Gastroesophageal sphincter (tissue), 4 donors: ENCODE measurements at regions not wholly inside any gene's neighbourhood (a gene's known extent, or its start where the extent isn't known, plus 50 kb on each side); places are given as distances from the start of the nearest gene placed in this dataset.
"Not testable (repeated sequence)": the region's sequence is repeated elsewhere in the genome, so short reads cannot be mapped to it uniquely, and the experiment has no call there.

Experiments used
- ATAC-seq: fragments of 150-250 bp; one replicate; pipeline ENCODE4 v1.9.1; 2016; ENCODE audit warnings: mild to moderate bottlenecking, moderate library complexity
- H3K27ac ChIP-seq, 4 donors: fragments of 200-600 bp; sonication (generic) in 3 of 4; 1 replicate in 3 of 4; 2 replicates in 1 of 4; pipeline ENCODE4 v1.5.1; 2016 to 2019
- H3K27me3 ChIP-seq: fragments of 200-600 bp; sonication (generic); one replicate; pipeline ENCODE4 v1.5.1; 2019
- H3K36me3 ChIP-seq, 2 donors: fragments of 200-600 bp; sonication (generic); one replicate each; pipeline ENCODE4 v1.5.1; 2019; ENCODE audit warnings: control low read depth in 1 of 2
- H3K4me1 ChIP-seq, 3 donors: fragments of 200-600 bp; sonication (generic); 1 replicate in 2 of 3; 2 replicates in 1 of 3; pipeline ENCODE4 v1.5.1; 2016 to 2019; ENCODE audit warnings: control low read depth in 2 of 3
- H3K4me3 ChIP-seq, 2 donors: fragments of 200-600 bp; sonication (generic); one replicate each; pipeline ENCODE4 v1.5.1; 2019; ENCODE audit warnings: mild to moderate bottlenecking in 1 of 2, moderate library complexity in 1 of 2
- H3K9me3 ChIP-seq, 3 donors: fragments of 200-600 bp; sonication (generic); one replicate each; pipeline ENCODE4 v1.5.1; 2017 to 2019; ENCODE audit warnings: control low read depth in 2 of 3
- EP300 ChIP-seq: sonication (generic); formaldehyde crosslinking; IDR thresholded peaks from one replicate; pipeline ENCODE4 v1.6.1; 2017; ENCODE audit warnings: antibody characterized with exemption, mild to moderate bottlenecking
- POLR2A ChIP-seq, 2 donors: fragments of 450-650 bp; IDR thresholded peaks; one replicate each; pipeline ENCODE4 v1.6.1; 2017; ENCODE audit warnings: antibody characterized with exemption in 2 of 2, mild to moderate bottlenecking in 2 of 2, moderate library complexity in 1 of 2
- POLR2AphosphoS5 ChIP-seq: sonication (generic); formaldehyde crosslinking; IDR thresholded peaks from one replicate; pipeline ENCODE4 v1.6.1; 2017; ENCODE audit warnings: antibody characterized with exemption
- WGBS, 2 donors: methylation state at CpG; one replicate each; pipeline ENCODE4 v1.1.5; 2018; ENCODE audit warnings: low coverage in 1 of 2; 5-methylcytosine and 5-hydroxymethylcytosine counted together
- TF ChIP-seq, protein P1 (sequence below), 4 experiments: fragments of 200-600 bp in 2 of 4; fragments of 450-650 bp in 2 of 4; sonication (generic) in 1 of 4; IDR thresholded peaks; one replicate each; pipeline ENCODE4 v1.5.1; 2017 to 2019; ENCODE audit warnings: antibody characterized with exemption in 4 of 4, mild to moderate bottlenecking in 2 of 4, moderate library complexity in 2 of 4

GRCh38 chr14:21910260-21910659 is 236.6 kb upstream of the OR4E1 start:
- no peaks in the 10 kb centered on the region for H3K4me1 ChIP-seq
- TF ChIP-seq EP300, result no peak
- TF ChIP-seq, protein P1, sequence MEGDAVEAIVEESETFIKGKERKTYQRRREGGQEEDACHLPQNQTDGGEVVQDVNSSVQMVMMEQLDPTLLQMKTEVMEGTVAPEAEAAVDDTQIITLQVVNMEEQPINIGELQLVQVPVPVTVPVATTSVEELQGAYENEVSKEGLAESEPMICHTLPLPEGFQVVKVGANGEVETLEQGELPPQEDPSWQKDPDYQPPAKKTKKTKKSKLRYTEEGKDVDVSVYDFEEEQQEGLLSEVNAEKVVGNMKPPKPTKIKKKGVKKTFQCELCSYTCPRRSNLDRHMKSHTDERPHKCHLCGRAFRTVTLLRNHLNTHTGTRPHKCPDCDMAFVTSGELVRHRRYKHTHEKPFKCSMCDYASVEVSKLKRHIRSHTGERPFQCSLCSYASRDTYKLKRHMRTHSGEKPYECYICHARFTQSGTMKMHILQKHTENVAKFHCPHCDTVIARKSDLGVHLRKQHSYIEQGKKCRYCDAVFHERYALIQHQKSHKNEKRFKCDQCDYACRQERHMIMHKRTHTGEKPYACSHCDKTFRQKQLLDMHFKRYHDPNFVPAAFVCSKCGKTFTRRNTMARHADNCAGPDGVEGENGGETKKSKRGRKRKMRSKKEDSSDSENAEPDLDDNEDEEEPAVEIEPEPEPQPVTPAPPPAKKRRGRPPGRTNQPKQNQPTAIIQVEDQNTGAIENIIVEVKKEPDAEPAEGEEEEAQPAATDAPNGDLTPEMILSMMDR (IDR thresholded peaks at IDR 0.05), result no peak
- no peak for TF ChIP-seq POLR2A (IDR thresholded peaks at IDR 0.05)
- TF ChIP-seq POLR2AphosphoS5, result no peak
- H3K27me3 ChIP-seq, result peaks cover 13% of the 10 kb centered on the region
- H3K36me3 ChIP-seq, result no peaks in the 10 kb centered on the region
- ATAC-seq, result no peak
- no peaks in the 10 kb centered on the region for H3K9me3 ChIP-seq
- WGBS, 2 donors, result 34 to 40% methylated on average over 4 of the region's 4 CpGs
- no peak overlapping the region for H3K27ac ChIP-seq
- H3K4me3 ChIP-seq, result no peak overlapping the region

DNA sequence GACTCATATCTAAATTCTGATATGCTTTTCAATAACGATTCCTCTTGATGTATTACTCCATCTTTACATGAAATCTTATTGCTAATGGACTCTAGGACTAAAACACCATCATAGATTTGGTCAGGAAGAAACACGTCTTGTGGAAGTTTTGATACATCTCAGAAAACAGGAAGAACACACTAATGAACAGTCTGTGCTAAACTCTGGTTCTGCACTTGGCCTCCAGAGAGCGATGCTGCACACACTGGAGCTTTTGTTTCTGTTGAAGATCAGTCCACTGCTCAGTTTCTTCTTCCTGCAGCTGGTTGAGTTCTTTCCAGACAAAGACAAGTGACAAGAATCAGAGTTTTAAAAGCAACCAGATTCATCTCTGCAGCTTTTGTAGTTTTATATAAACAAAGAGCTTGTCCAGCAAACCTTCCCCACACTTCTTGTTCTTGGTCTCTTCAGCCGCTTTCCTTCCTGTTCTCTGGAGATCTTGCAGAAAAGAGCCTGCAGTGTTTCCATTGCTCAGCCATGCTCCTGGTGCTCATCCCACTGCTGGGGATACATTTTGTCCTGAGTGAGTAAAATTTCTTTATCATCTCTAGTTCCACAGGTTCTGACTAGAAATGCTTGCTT is 229.1 kb upstream of the OR4E1 start:
- peaks cover 7% of the 10 kb centered on the region for H3K27me3 ChIP-seq
- TF ChIP-seq POLR2AphosphoS5, result no peak
- TF ChIP-seq EP300, result no peak
- TF ChIP-seq, protein P1 (IDR thresholded peaks at IDR 0.05), result no peak
- TF ChIP-seq POLR2A (IDR thresholded peaks at IDR 0.05), result no peak
- no peaks in the 10 kb centered on the region for H3K4me1 ChIP-seq
- 35 to 50% methylated on average over 4 of the region's 4 CpGs for WGBS, 2 donors
- no peak overlapping the region for H3K4me3 ChIP-seq
- no peaks in the 10 kb centered on the region for H3K36me3 ChIP-seq
- H3K9me3 ChIP-seq, result no peaks in the 10 kb centered on the region
- no peak overlapping the region for H3K27ac ChIP-seq
- ATAC-seq, result no peak

GRCh38 chr14:21894898-21895194 is 221.2 kb upstream of the OR4E1 start:
- H3K27ac ChIP-seq, H3K4me3 ChIP-seq, H3K9me3 ChIP-seq, H3K36me3 ChIP-seq, ATAC-seq, H3K4me1 ChIP-seq, H3K27me3 ChIP-seq: not testable (repeated sequence)
- WGBS, 2 donors, result 80% methylated on average over 1 of the region's 6 CpGs; no CpG with 5 or more reads in 1 of the 2 donors

DNA sequence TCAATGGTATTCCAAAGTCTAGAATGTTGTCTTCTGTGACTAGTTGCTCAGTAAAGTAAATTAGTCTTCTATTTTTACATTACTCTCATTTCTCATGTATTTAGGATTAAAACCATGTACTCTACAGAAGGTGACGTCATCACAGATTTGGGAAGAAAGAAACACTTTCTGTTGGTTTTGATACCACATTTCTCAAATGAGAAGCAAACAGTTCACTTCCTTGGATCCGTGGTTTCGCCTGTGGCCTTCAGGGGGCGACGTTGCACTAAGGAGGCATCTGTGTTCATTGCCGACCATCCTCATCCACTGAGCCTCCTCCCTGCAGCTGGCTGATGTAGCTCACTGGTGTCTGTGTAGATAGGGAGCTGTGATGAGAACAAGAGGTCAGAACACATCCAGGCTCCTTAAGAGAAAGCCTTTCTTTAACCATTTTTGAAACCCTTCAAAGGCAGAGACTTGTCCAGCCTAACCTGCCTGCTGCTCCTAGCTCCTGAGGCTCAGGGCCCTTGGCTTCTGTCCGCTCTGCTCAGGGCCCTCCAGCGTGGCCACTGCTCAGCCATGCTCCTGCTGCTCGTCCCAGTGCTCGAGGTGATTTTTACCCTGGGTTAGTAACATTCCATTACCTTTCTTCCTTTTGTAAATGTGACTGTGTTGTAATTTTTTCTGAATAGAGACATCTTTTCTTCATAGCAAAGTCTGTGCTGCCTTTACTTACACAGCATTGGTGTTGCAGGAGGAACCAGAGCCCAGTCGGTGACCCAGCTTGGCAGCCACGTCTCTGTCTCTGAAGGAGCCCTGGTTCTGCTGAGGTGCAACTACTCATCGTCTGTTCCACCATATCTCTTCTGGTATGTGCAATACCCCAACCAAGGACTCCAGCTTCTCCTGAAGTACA is 220.6 kb upstream of the OR4E1 start:
- WGBS, 2 donors, result 30 to 38% methylated on average over 10 to 12 of the region's 13 CpGs
- TF ChIP-seq POLR2AphosphoS5 (no peak), POLR2A (IDR thresholded peaks at IDR 0.05) (no peak), EP300 (no peak)
- TF ChIP-seq, protein P1 (IDR thresholded peaks at IDR 0.05), result no peak
- Histone ChIP-seq H3K27me3 (no peaks in the 10 kb centered on the region), H3K36me3 (no peaks in the 10 kb centered on the region), H3K27ac (no peak overlapping the region), H3K4me1 (no peaks in the 10 kb centered on the region), H3K4me3 (no peak overlapping the region), H3K9me3 (no peaks in the 10 kb centered on the region)
- no peak for ATAC-seq

- ATAC-seq, result no peak
- no peak for TF ChIP-seq POLR2A (IDR thresholded peaks at IDR 0.05)
- no peaks in the 10 kb centered on the region for H3K27me3 ChIP-seq
- no peak overlapping the region for H3K27ac ChIP-seq
- no peaks in the 10 kb centered on the region for H3K9me3 ChIP-seq
- no peaks in the 10 kb centered on the region for H3K4me1 ChIP-seq
- H3K36me3 ChIP-seq, result no peaks in the 10 kb centered on the region
- H3K4me3 ChIP-seq, result no peak overlapping the region
- 89 to 100% methylated on average over 1 of the region's 1 CpG for WGBS, 2 donors
Observed at GRCh38 chr14:21891921-21892320, 218.3 kb upstream of the OR4E1 start.

GRCh38 chr14:21884995-21885394 is 211.4 kb upstream of the OR4E1 start:
- TF ChIP-seq, protein P1 (IDR thresholded peaks at IDR 0.05), result no peak
- no peak for TF ChIP-seq POLR2AphosphoS5
- TF ChIP-seq EP300, result no peak
- TF ChIP-seq POLR2A (IDR thresholded peaks at IDR 0.05), result no peak
- Histone ChIP-seq H3K4me1 (no peaks in the 10 kb centered on the region), H3K27me3 (no peaks in the 10 kb centered on the region), H3K4me3 (no peak overlapping the region), H3K36me3 (no peaks in the 10 kb centered on the region), H3K27ac (no peak overlapping the region), H3K9me3 (no peaks in the 10 kb centered on the region)
- ATAC-seq, result no peak
